Lower leg skin (tissue), 3 donors: ENCODE measurements at regions not wholly inside any gene's neighbourhood (a gene's known extent, or its start where the extent isn't known, plus 50 kb on each side); places are given as distances from the start of the nearest gene placed in this dataset.
"Not testable (repeated sequence)": the region's sequence is repeated elsewhere in the genome, so short reads cannot be mapped to it uniquely, and the experiment has no call there.

ENCODE experiments used
- CTCF ChIP-seq, 3 donors: fragments of 450-650 bp; IDR thresholded peaks; one replicate each; pipeline ENCODE4 v1.5.1; 2016; ENCODE audit warnings: antibody characterized with exemption in 3 of 3, mild to moderate bottlenecking in 3 of 3, moderate library complexity in 2 of 3
- POLR2A ChIP-seq, 2 donors: fragments of 450-650 bp; IDR thresholded peaks; one replicate each; pipeline ENCODE4 v1.6.1; 2016 to 2017; ENCODE audit warnings: antibody characterized with exemption in 2 of 2, mild to moderate bottlenecking in 1 of 2, moderate library complexity in 1 of 2

- TF ChIP-seq CTCF, POLR2A (IDR thresholded peaks at IDR 0.05): not testable (repeated sequence)
Measured at GRCh38 chr10:23671866-23672265, 233.0 kb downstream of the OTUD1 start.
